ENCODE measurements at regions not wholly inside any gene's neighbourhood (a gene's known extent, or its start where the extent isn't known, plus 50 kb on each side); places are given as distances from the start of the nearest gene placed in this dataset.
"Not testable (repeated sequence)": the region's sequence is repeated elsewhere in the genome, so short reads cannot be mapped to it uniquely, and the experiment has no call there.

GRCh38 chr3:59170166-59170565 is 120.3 kb upstream of the CFAP20DC start:
- not testable (repeated sequence) for DNase-seq

DNA sequence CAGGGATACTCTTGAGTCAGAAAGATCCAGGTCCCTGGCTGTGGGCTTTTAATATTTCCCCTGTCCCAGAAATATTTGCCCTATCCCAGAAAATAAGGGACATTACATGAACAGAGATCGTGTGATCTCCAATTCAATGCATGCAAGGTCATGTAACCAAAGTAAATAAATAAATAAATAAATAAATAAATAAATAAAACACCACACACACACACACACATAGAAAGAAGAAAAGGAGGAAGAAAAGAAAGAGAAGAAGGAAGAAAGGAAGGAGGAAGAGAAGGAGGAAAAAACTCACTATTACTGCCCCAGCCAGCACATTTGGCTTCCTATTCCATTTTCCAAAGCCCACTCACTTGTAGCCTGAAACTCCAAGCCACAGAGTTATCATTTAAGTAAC is 117.9 kb upstream of the CFAP20DC start:
- no peak for DNase-seq

DNA sequence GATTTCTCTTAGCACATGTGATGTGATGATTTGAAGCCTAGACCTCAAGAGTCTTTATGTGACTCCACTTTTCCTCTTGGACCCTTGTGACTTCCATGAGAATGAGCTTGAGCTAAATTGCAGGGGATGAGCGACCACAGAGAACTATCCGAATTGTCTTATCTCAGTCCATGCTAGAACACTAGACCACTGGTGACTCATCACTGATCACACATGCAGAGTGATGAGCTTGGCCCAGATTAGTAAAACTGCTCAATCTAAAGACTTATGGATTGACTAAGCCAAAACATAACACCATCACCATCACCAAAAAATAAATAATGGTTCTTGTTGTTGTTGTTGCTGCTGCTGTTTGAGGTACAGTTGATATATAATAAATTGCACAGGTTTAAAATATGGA is 114.1 kb upstream of the CFAP20DC start:
- DNase-seq: no peak

DNA sequence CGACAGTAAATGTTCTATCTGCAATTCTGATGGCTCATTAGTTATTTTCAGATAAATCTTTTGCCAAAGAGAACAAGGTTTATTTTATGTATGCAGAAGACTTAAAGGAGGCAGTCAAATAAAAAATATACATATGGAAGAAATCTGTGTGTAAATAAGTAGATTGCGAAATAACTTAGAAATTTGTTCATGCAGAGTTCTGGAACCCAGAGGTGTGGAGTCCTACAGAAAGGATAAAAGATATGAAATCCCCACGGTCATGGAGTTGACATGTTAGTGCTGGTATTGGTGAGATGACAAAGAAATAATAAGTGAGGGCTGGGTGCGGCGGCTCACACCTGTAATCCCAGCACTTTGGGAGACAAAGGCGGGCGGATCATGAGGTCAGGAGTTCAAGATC is 111.2 kb upstream of the CFAP20DC start:
- no peak for DNase-seq

- no peak for DNase-seq
Measured at GRCh38 chr3:59160133-59160746, 110.4 kb upstream of the CFAP20DC start.

- no peak for DNase-seq
Measured at GRCh38 chr3:59153648-59154047, 103.8 kb upstream of the CFAP20DC start.

- no peak for DNase-seq
Measured at GRCh38 chr3:59152943-59153342, 103.1 kb upstream of the CFAP20DC start.

DNA sequence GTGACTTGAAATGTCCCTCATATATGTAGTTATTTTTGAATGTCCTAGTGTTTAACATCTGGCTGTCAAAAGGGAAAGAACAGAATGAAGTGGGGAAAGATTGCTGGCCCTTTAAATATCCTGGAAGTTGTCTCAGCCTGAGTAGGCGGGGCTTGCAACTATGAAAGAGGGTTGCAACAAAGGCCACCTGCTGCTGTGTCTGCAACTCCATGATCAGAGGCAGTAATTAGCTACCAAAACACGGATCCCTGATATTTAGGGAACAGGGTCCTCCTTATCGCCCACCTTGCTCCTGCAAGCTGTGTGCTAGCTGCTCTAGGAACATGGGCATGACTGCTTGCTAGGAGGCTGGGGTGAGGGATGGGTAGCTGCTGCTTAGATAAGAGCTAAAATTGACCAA is 100.2 kb upstream of the CFAP20DC start:
- DNase-seq: no peak

- DNase-seq: no peak
Measured at GRCh38 chr3:59149166-59149565, 99.3 kb upstream of the CFAP20DC start.

GRCh38 chr3:59143447-59143846 is 93.6 kb upstream of the CFAP20DC start:
- DNase-seq: no peak

DNA sequence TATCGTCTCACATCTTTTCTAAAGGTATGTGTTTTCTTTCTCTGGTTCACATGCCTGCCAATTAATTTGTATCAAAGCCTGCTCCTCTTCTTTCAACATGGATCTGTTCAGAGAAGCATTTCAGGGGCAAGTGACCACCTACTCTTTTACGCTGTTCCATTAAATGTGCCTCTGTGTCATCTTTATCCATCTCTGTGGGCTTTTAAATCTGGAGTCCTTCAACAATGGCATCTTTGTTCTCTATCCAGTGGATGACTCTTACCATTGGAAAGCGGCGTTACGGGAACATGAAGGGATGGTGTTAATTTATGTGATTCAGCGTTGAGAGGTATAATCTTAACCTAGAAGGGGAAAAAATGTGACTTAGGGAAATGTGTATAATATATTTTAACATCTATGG is 92.7 kb upstream of the CFAP20DC start:
- no peak for DNase-seq

DNA sequence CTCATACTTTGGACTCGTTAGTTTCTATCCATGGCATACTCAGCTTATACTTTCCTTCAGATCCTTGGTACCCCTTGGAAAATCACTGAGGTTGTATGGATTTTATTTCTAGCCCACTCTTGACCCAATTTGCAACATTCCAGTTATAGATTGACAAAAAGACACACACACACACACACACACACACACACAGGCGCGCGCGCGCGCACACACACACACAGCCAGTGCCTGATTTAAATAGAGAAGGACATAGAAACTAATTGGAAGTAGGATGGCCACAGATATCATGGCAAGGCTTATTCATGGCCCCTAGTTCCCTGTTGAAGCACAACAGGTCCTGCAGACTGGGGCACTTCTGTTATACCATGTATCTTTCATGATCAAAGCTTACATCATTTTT is 89.1 kb upstream of the CFAP20DC start:
- DNase-seq: no peak

DNA sequence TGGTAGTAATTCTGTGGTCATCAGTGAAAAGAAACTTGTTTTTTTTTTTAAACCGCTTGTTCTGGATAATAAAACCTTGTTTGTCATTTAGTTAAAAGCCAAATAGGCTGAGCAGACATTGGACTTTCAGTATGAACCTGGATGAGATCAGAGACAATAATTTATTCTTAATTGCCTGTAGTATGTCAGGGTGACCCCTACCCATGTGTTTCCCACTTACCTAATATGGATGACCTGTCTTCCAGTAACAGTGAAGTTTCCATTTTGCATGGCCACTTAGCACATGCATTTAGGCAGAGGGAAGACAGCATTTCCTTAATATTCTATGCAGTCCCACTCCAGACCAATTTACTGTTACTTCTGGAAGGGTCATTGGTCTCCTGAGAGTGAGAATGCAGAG is 87.6 kb upstream of the CFAP20DC start:
- no peak for DNase-seq

DNA sequence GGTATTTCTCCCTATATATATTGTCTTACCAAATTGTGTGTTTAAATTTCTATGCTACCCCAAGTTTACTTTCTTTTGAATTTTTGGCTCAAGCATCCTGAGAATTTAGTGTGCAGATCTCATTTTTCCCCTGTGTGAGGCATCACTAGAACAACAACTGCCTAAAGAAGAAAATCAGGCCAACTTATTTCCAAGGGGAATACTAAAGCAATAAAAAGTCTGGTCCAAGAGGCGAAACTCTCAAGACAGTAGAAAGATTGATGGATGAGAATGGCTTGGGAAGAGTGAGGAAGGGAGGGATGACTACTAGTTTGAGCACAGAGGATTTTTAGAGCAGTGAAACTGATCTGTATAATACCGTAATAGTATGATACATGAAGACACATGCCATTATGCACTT is 86.3 kb upstream of the CFAP20DC start:
- DNase-seq: no peak

GRCh38 chr3:59135096-59135495 is 85.3 kb upstream of the CFAP20DC start:
- DNase-seq: no peak

DNA sequence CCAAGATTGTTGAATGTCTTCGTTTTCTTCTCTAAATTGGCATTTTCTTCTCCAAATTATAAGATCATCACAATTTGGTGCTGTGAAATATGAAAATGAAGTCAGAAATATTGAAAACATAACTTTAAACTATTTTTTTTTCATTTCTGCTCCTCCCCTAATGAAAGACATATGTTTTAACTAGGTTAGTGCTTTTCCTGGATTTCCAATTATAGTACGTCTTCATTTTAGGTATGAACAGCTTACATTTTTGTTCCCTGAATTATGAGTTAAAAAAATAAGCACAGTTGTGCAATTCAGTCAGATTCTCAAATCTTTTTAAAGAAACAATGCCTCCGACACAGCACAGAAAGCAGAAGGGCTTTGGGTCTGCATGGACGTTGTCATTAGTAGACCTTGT is 83.5 kb upstream of the CFAP20DC start:
- no peak for DNase-seq

DNA sequence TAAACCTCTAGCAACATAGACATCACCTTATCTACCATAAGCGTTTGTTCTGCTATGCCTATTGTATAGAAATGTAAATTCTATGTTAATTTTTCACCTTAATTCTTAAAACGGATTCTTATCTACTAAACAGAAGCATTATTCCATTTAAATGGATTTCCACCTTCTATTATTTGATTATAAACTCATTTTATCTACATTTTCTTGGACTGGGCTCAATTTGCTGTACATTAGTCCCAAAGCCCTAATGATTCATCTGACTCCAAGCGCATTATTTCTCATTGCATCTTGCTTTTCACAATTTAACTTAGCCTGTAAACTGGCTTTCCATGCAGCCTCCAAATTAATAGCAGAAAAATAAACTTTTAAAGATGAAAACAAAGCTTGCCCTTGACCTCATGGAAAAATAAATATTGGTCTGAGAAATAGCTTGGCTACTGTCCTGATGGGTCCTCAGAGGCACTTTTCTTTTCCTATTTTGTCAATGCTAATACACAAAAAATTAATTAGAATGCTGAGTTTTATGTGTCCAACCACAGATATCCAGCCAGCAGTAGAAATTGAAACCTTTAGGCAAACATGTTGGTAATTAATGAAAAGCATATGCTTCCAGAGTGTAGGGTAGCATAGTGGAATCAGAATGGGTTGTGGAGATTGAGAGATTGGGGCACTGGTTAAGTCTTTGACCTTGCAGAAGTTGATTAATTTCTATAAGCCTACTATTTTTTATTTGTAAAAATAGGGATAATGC is 81.4 kb upstream of the CFAP20DC start:
- DNase-seq: no peak

DNA sequence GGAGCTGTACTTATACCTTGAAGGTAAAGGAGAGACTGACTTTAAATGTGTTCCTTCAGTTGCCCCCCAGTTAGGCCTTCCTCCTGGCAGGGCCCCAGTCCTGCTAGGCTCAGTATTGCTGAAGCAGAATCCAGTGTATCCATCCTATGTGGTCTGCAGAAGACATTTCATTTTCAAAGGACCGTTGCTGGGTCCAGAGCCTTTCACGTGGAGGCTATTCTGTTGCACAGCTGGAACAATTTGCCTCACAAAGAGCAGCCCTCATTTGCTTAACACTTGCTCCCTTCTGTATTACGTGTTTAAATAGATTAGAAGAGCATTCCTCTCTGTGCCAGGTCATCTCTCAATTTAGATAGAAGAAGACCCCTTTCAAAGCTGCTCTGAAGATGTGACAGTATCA is 78.9 kb upstream of the CFAP20DC start:
- no peak for DNase-seq

DNA sequence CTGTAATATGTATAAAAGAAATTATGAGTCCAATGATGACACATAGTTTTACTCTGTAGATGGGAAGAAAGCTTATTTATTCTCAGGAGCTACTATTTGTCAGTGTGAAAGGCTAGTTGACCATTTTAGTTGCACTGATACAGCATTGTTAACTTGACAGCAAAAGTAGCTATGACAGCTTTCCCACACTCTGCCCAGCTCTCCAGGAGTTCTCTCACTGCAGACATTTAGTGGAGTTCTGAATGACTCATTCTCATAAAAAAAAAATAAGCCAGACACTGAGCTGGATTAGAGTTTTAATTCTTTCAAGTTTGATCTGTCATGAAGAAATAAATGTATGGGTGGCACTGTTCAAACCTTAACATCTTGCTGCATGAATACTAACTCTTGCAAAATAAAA is 77.2 kb upstream of the CFAP20DC start:
- DNase-seq: no peak

- no peak for DNase-seq
Measured at GRCh38 chr3:59126446-59126845, 76.6 kb upstream of the CFAP20DC start.

DNA sequence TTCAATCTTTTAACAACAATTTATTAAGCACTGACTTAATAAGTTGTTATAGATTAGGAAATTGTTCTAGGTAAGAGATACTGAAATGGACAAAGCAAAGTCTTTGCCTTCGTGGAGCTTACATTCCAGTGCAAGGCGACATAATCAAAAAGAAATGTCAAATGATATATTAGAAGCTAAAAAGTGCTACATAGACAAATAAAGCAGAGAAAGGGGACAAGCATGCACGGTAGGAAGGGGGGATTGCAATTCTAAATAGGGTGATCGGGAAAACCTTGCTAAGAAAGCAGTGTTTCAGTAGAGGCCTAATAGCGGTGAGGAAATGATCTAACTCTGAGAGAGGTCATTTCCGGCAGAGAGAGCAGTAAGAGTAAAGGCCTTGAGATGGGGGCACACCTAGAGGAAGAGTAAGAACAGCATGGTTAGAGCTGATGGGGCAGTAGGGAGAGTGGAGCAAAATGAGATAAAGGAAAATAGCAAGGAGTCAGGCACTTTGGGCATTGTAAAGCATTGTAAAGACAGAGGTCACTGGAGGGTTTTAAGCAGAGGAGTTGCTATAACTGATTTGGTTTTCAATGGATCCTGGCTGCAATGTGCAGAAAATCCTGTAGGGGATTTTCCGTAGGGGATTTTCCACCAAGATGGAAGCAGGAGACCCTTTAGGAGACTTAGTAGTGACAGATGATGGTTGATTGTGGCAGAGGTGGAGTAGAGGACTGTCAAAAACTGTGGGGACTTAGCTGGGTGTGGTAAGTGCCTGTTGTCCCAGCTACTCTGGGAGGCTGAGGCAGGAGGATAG is 71.7 kb upstream of the CFAP20DC start:
- DNase-seq: no peak

DNA sequence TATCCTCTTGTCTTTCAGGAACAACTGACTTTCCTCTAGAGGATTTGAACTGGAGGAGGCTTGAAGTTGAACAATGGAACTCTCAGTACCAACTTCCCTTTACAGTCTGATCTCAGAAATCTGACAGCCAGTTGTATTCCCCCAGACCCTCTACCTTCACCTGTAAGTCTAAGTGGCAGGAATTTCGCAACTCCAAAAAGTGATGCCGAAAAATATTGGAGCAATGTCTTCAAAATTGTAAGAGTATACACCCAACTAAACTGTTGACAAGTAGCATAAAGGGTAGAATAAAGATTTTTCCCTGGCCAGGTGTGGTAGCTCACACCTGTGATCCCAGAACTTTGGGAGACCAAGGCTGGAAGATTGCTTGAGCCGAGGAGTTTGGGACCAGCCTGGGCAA is 69.1 kb upstream of the CFAP20DC start:
- DNase-seq: no peak

GRCh38 chr3:59117396-59117795 is 67.6 kb upstream of the CFAP20DC start:
- DNase-seq: no peak

DNA sequence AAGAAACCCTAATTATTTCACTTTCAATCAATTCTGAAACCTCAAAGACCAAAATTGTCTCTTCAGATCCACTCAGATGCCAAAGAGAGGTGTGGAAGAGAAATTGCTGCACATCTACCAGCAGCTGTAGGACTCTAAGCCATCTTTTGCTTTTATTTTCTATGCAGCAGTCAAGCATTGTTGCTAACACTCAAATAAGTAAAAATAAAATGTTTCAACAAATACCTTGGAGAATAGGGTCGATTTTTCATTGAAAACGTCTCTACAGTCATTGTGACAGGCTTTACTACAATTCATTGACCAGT is 66.4 kb upstream of the CFAP20DC start:
- DNase-seq: no peak

Measured in GDM1 (cell line).